ENCODE measurements at regions not wholly inside any gene's neighbourhood (a gene's known extent, or its start where the extent isn't known, plus 50 kb on each side); places are given as distances from the start of the nearest gene placed in this dataset.

DNA sequence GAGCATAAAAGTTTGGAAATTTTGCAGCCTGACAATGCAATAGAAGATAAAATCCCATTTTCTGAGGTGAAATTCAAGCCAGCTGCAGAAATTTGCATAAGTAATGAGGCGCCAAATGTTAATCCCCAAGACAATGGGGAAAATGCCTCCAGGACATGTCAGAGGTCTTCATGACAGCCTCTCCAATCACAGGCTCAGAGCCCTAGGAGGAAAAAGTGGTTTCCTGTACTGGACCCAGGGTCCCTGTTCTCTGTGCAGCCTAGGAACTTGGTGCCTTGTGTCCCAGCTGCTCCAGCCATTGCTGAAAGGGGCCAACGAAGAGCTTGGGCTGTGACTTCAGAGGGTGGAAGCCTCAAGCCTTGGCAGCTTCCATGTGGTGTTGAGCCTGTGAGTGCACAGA lies 1218.1 kb downstream of the GALC start:
- DNase-seq (ENCODE audit: low read depth) (no peak), FAIRE-seq (no peak)
- Mint-ChIP-seq H3K4me1 (ENCODE audit: low read depth, unreplicated experiment) (peaks cover 9% of the 10 kb centered on the region), H3K27ac (ENCODE audit: unreplicated experiment) (no peak overlapping the region), H3K36me3 (ENCODE audit: low read depth, unreplicated experiment) (no peaks in the 10 kb centered on the region), H3K4me3 (ENCODE audit: unreplicated experiment) (no peak overlapping the region), H3K9me3 (ENCODE audit: unreplicated experiment) (peaks cover 5% of the 10 kb centered on the region), H3K27me3 (ENCODE audit: low read depth, unreplicated experiment) (no peaks in the 10 kb centered on the region)
- no peak overlapping the region for H2AFZ ChIP-seq (ENCODE audit: low read depth, low read length)
- no peaks in the 10 kb centered on the region for H3K36me3 ChIP-seq (ENCODE audit: insufficient read depth, low read length)
- no peak overlapping the region for H3K9ac ChIP-seq (ENCODE audit: low read length)
- no peaks in the 10 kb centered on the region for H3K27me3 ChIP-seq (ENCODE audit: insufficient read depth, low read length)
- no peak overlapping the region for H3K4me2 ChIP-seq (ENCODE audit: low read length)
- peaks cover 4% of the 10 kb centered on the region for H3K4me1 ChIP-seq (ENCODE audit: insufficient read depth, low read length)
- H3K79me2 ChIP-seq (ENCODE audit: insufficient read depth, low read length): no peaks in the 10 kb centered on the region
- H3K27ac ChIP-seq (ENCODE audit: low read depth, low read length): no peak overlapping the region
- no peaks in the 10 kb centered on the region for H3K9me3 ChIP-seq (ENCODE audit: insufficient read depth, low read depth, low read length)
- TF ChIP-seq EZH2 (IDR thresholded peaks at IDR 0.05; ENCODE audit: insufficient read depth, low read length): no peak
- TF ChIP-seq, protein P1, sequence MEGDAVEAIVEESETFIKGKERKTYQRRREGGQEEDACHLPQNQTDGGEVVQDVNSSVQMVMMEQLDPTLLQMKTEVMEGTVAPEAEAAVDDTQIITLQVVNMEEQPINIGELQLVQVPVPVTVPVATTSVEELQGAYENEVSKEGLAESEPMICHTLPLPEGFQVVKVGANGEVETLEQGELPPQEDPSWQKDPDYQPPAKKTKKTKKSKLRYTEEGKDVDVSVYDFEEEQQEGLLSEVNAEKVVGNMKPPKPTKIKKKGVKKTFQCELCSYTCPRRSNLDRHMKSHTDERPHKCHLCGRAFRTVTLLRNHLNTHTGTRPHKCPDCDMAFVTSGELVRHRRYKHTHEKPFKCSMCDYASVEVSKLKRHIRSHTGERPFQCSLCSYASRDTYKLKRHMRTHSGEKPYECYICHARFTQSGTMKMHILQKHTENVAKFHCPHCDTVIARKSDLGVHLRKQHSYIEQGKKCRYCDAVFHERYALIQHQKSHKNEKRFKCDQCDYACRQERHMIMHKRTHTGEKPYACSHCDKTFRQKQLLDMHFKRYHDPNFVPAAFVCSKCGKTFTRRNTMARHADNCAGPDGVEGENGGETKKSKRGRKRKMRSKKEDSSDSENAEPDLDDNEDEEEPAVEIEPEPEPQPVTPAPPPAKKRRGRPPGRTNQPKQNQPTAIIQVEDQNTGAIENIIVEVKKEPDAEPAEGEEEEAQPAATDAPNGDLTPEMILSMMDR (IDR thresholded peaks at IDR 0.05; ENCODE audit: insufficient read depth, low read depth, low read length): no peak
- H3K4me3 ChIP-seq (ENCODE audit: insufficient read depth, low read depth, low read length): no peak overlapping the region
- no peaks in the 10 kb centered on the region for H4K20me1 ChIP-seq (ENCODE audit: insufficient read depth, low read length)

DNA sequence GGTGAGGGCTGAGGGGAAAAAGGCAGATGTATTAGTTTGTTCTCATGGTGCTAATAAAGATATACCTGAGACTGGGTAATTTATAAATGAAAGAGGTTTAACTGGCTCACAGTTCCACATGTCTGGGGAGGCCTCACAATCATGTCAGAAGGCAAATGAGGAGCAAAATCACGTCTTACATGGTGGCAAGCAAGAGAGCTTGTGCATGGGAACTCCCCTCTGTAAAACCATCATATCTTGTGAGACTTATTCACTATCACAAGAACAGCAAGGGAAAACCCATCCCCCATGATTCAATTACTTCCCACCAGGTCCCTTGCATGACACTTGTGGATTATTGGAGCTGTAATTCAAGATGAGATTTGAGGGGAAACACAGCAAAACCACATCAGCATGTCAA lies 1220.9 kb downstream of the GALC start:
- Histone ChIP-seq H3K4me1 (ENCODE audit: insufficient read depth, low read length) (no peaks in the 10 kb centered on the region), H3K27ac (ENCODE audit: low read depth, low read length) (no peak overlapping the region), H3K4me2 (ENCODE audit: low read length) (no peak overlapping the region), H4K20me1 (ENCODE audit: insufficient read depth, low read length) (no peaks in the 10 kb centered on the region), H3K36me3 (ENCODE audit: insufficient read depth, low read length) (no peaks in the 10 kb centered on the region), H2AFZ (ENCODE audit: low read depth, low read length) (no peak overlapping the region), H3K4me3 (ENCODE audit: insufficient read depth, low read depth, low read length) (no peak overlapping the region), H3K79me2 (ENCODE audit: insufficient read depth, low read length) (no peaks in the 10 kb centered on the region), H3K9ac (ENCODE audit: low read length) (no peak overlapping the region), H3K9me3 (ENCODE audit: insufficient read depth, low read depth, low read length) (no peaks in the 10 kb centered on the region), H3K27me3 (ENCODE audit: insufficient read depth, low read length) (no peaks in the 10 kb centered on the region)
- DNase-seq (ENCODE audit: low read depth) (no peak), FAIRE-seq (no peak)
- Mint-ChIP-seq H3K4me3 (ENCODE audit: unreplicated experiment) (no peak overlapping the region), H3K36me3 (ENCODE audit: low read depth, unreplicated experiment) (no peaks in the 10 kb centered on the region), H3K27me3 (ENCODE audit: low read depth, unreplicated experiment) (no peaks in the 10 kb centered on the region), H3K9me3 (ENCODE audit: unreplicated experiment) (peaks cover 5% of the 10 kb centered on the region), H3K4me1 (ENCODE audit: low read depth, unreplicated experiment) (no peaks in the 10 kb centered on the region), H3K27ac (ENCODE audit: unreplicated experiment) (no peak overlapping the region)
- TF ChIP-seq EZH2 (IDR thresholded peaks at IDR 0.05; ENCODE audit: insufficient read depth, low read length): no peak
- TF ChIP-seq, protein P1 (IDR thresholded peaks at IDR 0.05; ENCODE audit: insufficient read depth, low read depth, low read length): no peak

DNA sequence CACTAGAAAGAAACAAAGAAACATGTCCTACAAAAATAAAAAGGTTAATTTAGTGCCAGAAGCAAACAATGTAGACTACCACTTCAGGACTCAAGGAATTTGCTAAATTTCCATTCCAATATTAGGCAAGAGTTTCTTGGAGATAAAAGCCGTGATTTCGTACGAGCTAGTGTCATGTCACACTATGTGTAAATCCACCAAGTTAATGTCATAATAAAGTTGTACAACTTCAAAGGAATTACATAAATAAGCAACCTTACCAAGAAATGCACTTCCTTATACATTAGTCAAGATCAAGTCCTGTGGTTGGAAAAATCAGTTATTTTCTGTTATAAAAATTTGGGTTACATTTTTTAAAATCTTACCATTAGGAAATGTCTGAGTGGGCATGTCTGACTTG lies 1222.8 kb downstream of the GALC start:
- TF ChIP-seq, protein P1 (IDR thresholded peaks at IDR 0.05; ENCODE audit: insufficient read depth, low read depth, low read length): no peak
- no peak for TF ChIP-seq EZH2 (IDR thresholded peaks at IDR 0.05; ENCODE audit: insufficient read depth, low read length)
- no peaks in the 10 kb centered on the region for H3K9me3 Mint-ChIP-seq (ENCODE audit: unreplicated experiment)
- H3K4me1 Mint-ChIP-seq (ENCODE audit: low read depth, unreplicated experiment): peaks cover 3% of the 10 kb centered on the region
- no peaks in the 10 kb centered on the region for H4K20me1 ChIP-seq (ENCODE audit: insufficient read depth, low read length)
- no peak overlapping the region for H3K4me3 ChIP-seq (ENCODE audit: insufficient read depth, low read depth, low read length)
- no peaks in the 10 kb centered on the region for H3K27me3 ChIP-seq (ENCODE audit: insufficient read depth, low read length)
- H3K4me1 ChIP-seq (ENCODE audit: insufficient read depth, low read length): no peaks in the 10 kb centered on the region
- no peak overlapping the region for H3K27ac ChIP-seq (ENCODE audit: low read depth, low read length)
- H2AFZ ChIP-seq (ENCODE audit: low read depth, low read length): no peak overlapping the region
- H3K36me3 Mint-ChIP-seq (ENCODE audit: low read depth, unreplicated experiment): no peaks in the 10 kb centered on the region
- no peak for DNase-seq (ENCODE audit: low read depth)
- H3K79me2 ChIP-seq (ENCODE audit: insufficient read depth, low read length): no peaks in the 10 kb centered on the region
- H3K9ac ChIP-seq (ENCODE audit: low read length): no peak overlapping the region
- no peaks in the 10 kb centered on the region for H3K27me3 Mint-ChIP-seq (ENCODE audit: low read depth, unreplicated experiment)
- H3K4me2 ChIP-seq (ENCODE audit: low read length): no peak overlapping the region
- no peak overlapping the region for H3K4me3 Mint-ChIP-seq (ENCODE audit: unreplicated experiment)
- no peaks in the 10 kb centered on the region for H3K9me3 ChIP-seq (ENCODE audit: insufficient read depth, low read depth, low read length)
- no peaks in the 10 kb centered on the region for H3K36me3 ChIP-seq (ENCODE audit: insufficient read depth, low read length)
- FAIRE-seq: no peak
- H3K27ac Mint-ChIP-seq (ENCODE audit: unreplicated experiment): no peak overlapping the region
